Hepatocyte (in vitro differentiated cells): ENCODE measurements at regions not wholly inside any gene's neighbourhood (a gene's known extent, or its start where the extent isn't known, plus 50 kb on each side); places are given as distances from the start of the nearest gene placed in this dataset.

Source experiments
- EZH2 ChIP-seq: fragments of 200-600 bp; sonication (generic); IDR thresholded peaks from 2 replicates; pipeline ENCODE4 v1.6.1; 2016; ENCODE audit warnings: antibody characterized with exemption, mild to moderate bottlenecking, borderline replicate concordance
- TF ChIP-seq, protein P1 (sequence below): fragments of 200-600 bp; sonication (generic); IDR thresholded peaks from 2 replicates; pipeline ENCODE4 v1.5.1; 2016; ENCODE audit warnings: antibody characterized with exemption, mild to moderate bottlenecking; ENCODE audit not compliant: poor library complexity

DNA sequence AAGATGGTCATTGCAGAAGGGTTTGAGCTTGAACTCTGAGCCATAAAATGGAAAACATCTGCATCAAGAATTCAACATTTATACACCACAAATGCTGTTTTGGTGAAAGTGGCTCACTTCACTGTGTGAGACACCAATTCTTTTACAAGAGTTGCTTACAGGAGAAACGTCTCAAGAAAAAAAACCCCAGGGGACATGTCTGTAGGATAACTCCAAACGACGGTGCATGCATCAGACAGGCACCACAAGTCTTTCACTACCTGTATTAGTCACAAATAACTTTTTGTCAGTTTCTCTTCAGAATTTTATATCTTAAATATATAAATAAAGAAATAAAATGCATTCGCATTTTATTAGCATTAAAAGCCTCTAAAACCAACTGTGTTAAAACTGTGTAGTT, 164.3 kb downstream of the EFHB start:
- TF ChIP-seq, protein P1, sequence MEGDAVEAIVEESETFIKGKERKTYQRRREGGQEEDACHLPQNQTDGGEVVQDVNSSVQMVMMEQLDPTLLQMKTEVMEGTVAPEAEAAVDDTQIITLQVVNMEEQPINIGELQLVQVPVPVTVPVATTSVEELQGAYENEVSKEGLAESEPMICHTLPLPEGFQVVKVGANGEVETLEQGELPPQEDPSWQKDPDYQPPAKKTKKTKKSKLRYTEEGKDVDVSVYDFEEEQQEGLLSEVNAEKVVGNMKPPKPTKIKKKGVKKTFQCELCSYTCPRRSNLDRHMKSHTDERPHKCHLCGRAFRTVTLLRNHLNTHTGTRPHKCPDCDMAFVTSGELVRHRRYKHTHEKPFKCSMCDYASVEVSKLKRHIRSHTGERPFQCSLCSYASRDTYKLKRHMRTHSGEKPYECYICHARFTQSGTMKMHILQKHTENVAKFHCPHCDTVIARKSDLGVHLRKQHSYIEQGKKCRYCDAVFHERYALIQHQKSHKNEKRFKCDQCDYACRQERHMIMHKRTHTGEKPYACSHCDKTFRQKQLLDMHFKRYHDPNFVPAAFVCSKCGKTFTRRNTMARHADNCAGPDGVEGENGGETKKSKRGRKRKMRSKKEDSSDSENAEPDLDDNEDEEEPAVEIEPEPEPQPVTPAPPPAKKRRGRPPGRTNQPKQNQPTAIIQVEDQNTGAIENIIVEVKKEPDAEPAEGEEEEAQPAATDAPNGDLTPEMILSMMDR, result no peak
- TF ChIP-seq EZH2, result no peak
